ENCODE measurements at regions not wholly inside any gene's neighbourhood (a gene's known extent, or its start where the extent isn't known, plus 50 kb on each side); places are given as distances from the start of the nearest gene placed in this dataset.

GRCh38 chr4:154132406-154132805, 343.5 kb upstream of the SFRP2 start:
- TF ChIP-seq CTCF (IDR thresholded peaks at IDR 0.05) (no peak), EZH2 (IDR thresholded peaks at IDR 0.05; ENCODE audit: borderline replicate concordance, insufficient read depth, low read depth, low read length, poor library complexity, severe bottlenecking) (no peak)
